GM19240 (cell line): ENCODE measurements at regions not wholly inside any gene's neighbourhood (a gene's known extent, or its start where the extent isn't known, plus 50 kb on each side); places are given as distances from the start of the nearest gene placed in this dataset.
"Not testable (repeated sequence)": the region's sequence is repeated elsewhere in the genome, so short reads cannot be mapped to it uniquely, and the experiment has no call there.

Experiments
- DNase-seq: peaks from one replicate; pipeline ENCODE4 v3.0.0; 2011; ENCODE audit warnings: low spot score; ENCODE audit not compliant: insufficient read length

DNA sequence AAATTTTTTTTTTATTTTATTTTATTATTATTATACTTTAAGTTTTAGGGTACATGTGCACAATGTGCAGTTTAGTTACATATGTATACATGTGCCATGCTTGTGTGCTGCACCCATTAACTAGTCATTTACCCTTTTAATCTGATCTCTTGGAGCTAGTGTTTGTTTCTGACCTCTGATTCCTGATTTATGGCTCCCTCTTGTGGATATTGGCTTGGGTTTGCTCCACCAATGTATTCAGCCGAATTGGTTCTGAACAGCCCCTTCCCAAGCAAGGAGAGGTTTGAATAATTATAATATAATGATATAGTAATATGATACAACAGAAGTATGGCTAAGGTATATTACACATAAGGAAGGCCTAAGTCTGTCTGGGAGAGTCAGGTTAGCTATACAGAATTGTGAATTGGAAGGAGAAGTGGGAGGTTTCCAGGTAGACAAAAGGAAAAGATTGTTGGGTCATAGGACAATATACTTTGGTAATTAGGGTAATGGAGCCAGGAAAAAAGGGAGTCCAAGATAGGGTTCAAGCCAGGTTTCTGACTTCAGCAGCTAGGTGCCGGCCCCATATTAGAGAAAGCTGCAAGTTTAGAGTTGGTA lies 53.1 kb upstream of the HMCN1 start:
- no peak for DNase-seq

DNA sequence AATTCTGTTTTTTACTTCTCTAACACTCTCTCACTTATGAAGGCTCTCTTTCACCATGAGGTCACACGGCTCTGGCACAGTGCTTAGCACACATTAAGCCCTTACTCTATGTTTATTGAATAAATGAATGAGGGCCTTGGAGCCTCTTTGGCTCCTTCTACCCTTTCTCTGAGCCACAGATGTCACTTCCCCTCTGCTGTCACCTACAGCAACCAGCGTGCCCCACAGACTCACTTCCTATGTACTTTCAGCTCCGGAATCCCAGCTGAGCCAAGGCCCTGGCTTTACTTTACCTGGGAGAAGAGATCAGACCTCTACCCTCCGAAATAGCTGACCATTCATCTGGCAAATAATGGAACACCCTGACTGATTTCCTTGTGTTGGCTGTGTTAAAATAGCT lies 53.7 kb upstream of the HMCN1 start:
- DNase-seq: no peak

DNA sequence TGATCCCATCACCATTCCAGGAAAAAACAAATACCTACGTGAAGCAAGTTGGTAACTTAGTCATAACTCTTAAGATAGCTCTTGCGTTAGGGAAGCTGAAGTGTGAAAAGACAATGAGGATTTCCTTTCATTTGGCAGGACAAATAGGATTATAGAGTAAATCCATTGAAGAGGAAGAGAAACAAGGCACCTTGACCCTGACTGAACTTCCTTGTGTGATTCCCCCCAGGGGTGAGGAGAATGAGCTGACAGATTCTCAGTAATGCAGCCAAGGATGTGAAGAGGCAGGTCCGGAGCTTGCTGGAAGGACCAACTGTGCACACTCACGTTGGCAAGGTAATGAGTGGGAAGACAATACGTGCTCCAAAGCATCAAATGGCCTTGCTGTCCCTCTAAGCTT lies 55.0 kb upstream of the HMCN1 start:
- DNase-seq: no peak

DNA sequence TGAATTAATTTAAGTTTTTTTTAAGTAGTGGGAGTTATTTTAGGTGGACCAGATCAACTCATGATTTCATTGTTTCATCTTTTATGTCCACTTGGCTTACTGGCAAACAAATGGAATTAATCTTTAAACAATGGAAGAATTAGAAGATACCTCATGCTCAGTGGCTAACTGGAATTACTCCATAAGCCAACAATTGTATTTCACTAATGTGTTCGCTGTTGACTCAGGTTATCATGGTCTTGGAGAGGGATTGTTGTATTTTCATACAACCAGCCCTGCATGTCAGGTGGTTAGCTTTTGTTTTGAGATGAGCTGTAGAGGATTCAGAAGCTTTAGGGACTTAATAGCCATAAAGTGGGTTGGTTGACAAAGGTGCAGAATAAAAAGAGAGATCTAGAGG lies 57.2 kb upstream of the HMCN1 start:
- DNase-seq: no peak

GRCh38 chr1:185674201-185674600 lies 60.0 kb upstream of the HMCN1 start:
- no peak for DNase-seq

- DNase-seq: no peak
Measured at GRCh38 chr1:185672719-185673360, 61.4 kb upstream of the HMCN1 start.

- DNase-seq: no peak
Measured at GRCh38 chr1:185670187-185670627, 64.0 kb upstream of the HMCN1 start.

DNA sequence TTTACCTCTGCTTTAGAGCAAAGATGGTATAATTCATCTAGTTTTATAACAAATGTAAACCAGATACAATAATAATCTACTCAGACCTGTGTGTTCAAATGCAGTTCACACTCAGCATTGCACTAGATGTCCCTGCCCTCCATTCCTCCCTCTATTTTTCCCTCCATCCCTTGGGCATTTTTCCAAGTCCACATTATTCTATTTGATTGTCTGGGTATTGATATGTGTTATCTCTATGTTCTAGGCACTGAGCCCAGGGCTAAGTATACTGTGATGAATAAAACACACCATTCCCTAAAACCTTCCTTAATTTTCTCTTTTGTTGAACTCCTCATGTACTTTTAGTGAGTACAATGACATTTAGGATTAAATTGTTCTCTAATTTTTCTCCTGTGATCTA lies 66.2 kb upstream of the HMCN1 start:
- no peak for DNase-seq

DNA sequence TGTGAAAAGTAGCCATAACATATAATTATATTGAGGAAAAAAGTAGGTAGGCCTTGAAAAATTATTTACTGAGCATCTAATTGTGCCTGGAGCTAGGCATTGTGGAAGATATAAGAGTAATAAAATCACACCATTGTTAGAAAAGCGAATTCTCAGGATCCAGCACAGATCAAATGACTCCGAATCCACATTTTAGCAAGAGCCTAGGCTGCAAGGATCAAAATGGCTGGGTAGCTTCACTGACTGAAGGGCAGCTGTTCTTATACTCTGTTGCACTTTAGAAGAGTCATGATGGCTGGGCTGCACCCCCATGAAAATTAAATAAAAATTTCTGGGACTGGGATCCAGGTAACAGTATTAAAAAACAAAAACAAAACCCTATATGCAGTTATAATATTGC lies 67.6 kb upstream of the HMCN1 start:
- DNase-seq: no peak

GRCh38 chr1:185663771-185664296 lies 70.4 kb upstream of the HMCN1 start:
- DNase-seq: no peak

- no peak for DNase-seq
Measured at GRCh38 chr1:185663332-185663731, 70.9 kb upstream of the HMCN1 start.

DNA sequence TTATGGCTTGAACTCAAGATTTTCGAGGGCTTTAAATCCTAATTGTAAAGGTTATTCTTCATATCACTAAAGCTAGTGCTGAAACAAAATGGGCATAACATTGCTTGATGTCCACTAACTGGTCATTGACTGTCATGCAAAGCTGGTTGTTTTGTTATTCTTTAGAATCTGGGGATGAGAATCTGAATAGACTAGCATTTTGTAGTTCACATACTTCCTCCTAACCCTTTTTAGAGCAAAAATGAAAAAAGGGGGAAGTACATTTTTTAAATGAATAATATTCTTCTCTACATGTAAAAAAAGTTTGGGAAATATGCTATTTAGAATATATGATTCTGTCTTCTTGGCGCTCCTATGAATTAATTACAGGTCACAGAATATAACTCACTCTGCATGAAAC lies 72.2 kb upstream of the HMCN1 start:
- DNase-seq: no peak

- DNase-seq: no peak
Measured at GRCh38 chr1:185656663-185657062, 77.5 kb upstream of the HMCN1 start.

GRCh38 chr1:185654952-185655314 lies 79.3 kb upstream of the HMCN1 start:
- no peak for DNase-seq

GRCh38 chr1:185654199-185654951 lies 79.8 kb upstream of the HMCN1 start:
- DNase-seq: no peak

DNA sequence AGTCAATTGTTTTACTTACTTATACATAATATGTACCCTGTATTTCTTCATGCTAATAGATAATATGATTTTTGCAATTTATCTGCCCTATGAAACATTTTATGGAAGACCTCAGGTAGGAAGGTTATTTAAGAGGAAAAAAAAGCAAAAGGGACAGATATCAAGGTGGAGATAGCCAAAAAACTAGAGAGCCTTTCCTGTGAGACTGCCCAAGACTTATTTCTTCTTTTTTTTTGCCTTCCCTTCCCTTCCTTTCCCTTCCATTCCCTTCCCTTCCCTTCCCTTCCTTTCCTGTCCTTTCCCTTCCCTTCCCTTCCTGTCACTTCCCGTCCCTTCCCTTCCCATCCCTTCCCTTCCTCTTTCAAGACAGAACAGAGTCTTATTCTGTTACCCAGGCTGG lies 80.6 kb upstream of the HMCN1 start:
- no peak for DNase-seq

- DNase-seq: no peak
Measured at GRCh38 chr1:185652348-185652747, 81.8 kb upstream of the HMCN1 start.

- no peak for DNase-seq
Measured at GRCh38 chr1:185650602-185651230, 83.5 kb upstream of the HMCN1 start.

DNA sequence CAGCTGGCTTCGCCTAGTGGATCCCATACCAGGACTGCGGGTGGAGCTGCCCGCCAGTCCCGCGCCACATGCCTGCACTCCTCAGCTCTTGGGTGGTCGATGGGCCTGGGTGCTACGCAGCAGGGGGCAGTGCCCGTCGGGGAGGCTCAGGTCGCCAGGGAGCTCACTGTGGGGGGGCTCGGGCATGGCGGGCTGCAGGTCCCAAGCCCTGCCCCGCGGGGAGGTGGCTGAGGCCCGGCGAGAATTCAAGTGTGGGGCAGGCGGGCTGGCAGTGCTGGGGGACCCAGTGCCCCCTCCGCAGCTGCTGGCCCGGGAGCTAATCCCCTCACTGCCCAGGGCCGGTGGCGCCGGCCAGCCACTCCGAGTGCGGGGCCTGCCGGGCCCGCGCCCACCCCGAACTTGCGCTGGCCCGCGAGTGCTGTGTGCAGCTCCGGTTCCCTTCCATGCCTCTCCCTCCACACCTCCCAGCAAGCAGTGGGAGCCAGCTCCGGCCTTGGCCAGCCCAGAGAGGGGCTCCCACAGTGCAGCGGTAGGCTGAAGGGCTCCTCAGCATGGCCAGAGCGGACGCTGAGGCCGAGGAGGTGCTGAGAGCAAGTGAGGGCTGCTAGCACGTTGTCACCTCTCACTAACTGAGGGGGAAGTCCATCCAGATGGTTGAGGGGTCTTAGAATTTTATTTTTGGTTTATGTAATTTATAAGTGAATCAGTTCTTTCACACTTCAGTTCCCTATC lies 85.2 kb upstream of the HMCN1 start:
- no peak for DNase-seq

DNA sequence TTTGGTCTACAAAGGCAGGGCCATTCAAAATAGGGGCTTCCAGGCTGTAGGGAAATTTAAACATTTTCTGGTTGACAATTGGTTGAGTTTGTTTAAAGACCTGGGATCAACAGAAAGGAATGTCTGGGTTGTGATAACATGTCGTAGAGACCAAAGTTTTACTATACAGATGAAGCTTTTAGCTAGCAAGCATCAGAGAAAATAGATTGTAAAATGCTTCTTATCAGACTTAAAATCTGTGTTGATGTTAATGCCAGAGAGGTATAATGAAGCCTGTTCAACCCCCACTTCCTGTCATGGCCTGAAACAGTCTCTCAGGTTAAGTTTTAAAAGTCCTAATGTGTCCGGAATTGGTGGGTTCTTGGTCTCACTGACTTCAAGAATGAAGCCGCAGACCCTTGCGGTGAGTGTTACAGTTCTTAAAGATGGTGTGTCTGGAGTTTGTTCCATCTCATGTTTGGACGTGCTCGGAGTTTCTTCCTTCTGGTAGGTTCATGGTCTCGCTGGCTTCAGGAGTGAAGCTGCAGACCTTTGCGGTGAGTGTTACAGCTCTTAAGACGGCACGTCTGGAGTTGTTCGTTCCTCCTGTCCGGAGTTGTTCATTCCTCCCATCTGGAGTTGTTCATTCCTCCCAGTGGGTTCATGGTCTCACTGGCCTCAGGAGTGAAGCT lies 86.5 kb upstream of the HMCN1 start:
- not testable (repeated sequence) for DNase-seq

GRCh38 chr1:185646202-185646683 lies 87.9 kb upstream of the HMCN1 start:
- no peak for DNase-seq
